Stimulated activated CD8-positive, alpha-beta memory T cell treated with anti-CD3 and anti-CD28 coated beads, Interleukin-4, amount 100 ng/mL, for 24 hours (primary cell): ENCODE measurements at regions not wholly inside any gene's neighbourhood (a gene's known extent, or its start where the extent isn't known, plus 50 kb on each side); places are given as distances from the start of the nearest gene placed in this dataset.
"Not testable (repeated sequence)": the region's sequence is repeated elsewhere in the genome, so short reads cannot be mapped to it uniquely, and the experiment has no call there.

Experiments
- DNase-seq: peaks from one replicate; pipeline ENCODE4 v3.0.0-alpha.2; 2020; ENCODE audit warnings: low read depth

DNA sequence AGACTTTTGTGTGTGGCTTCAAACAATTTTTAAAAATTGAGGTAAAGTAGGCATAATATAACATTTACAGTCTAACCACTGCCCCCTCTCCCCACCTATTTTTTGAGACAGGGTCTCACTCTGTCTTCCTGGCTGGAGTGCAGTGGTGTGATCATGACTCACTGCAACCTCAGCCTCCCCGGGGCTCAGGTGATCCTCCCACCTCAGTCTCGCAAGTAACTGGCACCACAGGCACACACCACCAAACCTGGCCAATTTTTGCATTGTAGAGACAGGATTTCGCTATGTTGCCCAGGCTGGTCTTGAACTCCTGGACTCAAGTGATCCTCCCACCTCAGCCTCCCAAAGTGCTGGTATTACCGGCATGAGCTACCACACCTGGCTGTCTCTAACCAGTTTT, 161.8 kb downstream of the GOSR1 start:
- DNase-seq, result not testable (repeated sequence)

DNA sequence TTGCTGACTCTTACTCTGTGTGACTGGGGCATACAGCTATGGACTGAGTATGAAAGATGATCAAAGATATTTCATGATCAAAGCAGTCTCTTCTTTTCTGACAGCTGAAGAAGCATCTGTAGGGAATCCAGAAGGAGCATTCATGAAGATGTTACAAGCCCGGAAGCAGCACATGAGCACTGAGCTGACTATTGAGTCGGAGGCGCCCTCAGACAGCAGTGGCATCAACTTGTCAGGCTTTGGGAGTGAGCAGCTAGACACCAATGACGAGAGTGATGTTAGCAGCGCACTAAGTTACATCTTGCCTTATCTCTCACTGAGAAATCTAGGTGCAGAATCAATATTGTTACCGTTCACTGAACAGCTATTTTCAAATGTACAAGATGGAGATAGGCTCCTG, 154.4 kb downstream of the GOSR1 start:
- DNase-seq, result not testable (repeated sequence)

DNA sequence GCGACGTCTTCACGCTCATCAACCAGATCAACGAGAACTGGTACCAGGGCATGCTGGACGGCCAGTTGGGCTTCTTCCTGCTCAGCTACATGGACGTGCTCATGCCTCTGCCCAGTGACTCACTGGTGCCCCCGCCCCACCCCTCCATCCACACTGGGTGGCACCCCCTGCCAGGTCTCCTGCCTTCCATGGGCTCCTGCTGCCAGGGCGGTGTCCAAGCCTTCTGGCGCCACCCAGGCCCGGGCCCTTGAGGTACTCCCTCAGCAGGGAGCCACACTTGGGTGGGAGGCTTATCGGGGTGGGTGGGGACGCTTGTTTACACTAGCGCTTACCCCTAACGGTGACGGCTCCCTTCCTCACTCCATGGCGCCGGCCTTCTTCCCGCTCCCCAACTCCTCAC, 148.2 kb downstream of the GOSR1 start:
- DNase-seq, result not testable (repeated sequence)

DNA sequence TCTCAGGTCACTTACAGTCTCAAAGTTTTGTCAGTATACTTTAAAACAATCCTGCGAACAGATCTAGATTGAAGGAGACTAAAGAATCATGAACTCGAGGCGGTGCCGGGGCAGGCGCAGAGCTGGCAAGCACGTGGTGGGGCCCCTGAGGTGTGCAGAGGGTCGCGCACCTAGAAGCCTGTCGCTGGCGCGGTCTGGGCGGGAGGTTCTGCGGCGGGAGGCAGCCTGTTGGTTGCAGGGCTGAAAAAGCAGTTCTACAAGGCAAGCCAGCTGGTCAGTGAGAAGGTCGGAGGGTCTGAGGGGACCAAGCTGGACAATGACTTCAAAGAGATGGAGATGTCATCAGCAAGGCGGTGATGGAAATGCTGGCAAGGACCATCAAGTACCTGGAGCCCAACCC, 147.0 kb downstream of the GOSR1 start:
- not testable (repeated sequence) for DNase-seq

DNA sequence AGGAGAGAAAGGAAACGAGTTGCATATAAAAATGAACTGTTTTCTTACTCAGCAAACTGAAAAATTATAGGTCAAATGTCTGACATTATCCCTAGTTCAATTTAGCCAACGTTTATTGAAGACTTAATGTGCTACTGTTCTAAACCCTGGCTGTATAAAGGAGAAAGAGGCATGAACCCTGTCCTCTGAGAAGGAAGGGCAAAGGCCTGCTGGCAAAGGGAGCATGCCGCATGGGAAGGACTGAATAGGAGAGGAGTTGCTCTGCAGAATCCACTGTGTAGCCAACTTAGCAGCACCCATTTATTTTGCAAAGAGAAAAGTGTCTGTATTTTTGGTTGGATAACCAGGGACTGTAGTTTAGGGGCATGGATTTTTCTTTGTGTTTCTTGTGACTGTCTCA, 132.5 kb downstream of the GOSR1 start:
- not testable (repeated sequence) for DNase-seq

DNA sequence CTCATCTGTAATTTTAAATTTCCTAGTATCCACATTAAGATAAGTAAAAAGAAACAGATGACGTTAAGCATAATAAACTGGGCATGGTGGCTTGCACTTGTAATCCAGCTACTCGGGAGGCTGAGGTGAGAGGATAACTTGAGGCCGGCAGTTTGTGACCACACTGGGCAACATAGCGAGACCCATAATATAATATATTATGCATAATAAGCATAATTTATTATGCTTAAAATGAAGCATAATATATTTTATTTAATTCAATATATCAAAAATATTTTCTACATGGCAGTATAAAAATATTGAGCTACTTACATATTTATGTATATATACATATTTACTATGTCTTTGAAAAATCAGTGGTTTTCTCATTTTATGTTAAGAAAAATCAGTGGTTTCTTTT, 128.3 kb downstream of the GOSR1 start:
- DNase-seq, result no peak

DNA sequence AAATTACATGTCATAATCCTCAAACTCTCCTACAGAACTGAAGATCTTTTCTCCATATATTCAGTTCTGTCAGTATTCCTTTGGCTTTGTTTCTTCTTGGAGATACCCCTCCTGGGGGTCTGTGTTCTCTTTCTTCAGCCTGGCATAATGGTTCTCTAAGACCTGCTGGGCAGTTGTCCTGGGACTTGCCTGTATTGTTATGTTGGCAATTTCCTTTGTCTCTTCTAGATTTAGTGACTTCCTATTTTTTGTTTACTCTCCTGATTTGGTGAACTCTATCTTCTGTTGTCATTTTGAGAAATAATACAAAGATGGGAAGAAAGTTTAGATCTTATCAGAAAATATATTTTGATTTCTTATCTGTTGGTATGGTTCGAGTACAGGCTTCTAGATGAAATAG, 127.8 kb downstream of the GOSR1 start:
- DNase-seq, result no peak

DNA sequence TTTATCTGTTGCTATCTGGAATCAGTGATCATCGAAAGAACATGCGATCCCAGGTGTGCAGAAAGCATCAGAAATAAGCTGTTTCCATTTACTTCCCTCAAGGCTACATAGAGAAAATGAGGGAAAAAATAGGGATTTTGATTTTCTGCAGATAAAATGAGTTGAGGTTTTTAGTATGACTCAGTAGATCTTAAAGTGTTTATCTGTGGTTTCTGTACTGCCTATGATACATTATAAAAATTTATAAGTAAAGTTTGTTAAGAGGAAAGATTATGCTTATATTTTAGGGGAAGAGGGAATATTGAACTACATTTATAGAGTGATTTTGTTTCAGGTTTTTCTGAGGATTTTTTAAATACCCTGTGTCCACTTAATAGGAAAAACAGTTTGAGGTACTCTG, 125.2 kb downstream of the GOSR1 start:
- DNase-seq, result not testable (repeated sequence)

DNA sequence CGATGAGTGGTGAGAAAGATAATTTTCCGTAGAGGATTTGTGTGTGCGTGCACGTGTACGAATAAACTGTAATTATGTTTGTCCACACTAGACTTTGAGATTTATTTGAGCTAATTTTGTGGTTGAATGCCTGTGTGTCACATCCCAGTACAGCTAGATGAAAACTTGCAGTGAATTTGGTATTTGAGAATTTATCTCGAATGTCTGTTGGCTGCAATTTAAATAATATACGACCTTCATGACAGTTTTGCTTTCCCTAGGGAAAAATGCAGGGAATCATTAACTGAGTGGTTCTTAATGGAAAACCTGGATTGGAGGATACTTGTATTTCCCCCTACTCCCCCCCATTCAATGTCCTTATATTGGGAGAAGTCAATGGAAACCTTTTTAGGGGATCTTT, 124.8 kb downstream of the GOSR1 start:
- not testable (repeated sequence) for DNase-seq

DNA sequence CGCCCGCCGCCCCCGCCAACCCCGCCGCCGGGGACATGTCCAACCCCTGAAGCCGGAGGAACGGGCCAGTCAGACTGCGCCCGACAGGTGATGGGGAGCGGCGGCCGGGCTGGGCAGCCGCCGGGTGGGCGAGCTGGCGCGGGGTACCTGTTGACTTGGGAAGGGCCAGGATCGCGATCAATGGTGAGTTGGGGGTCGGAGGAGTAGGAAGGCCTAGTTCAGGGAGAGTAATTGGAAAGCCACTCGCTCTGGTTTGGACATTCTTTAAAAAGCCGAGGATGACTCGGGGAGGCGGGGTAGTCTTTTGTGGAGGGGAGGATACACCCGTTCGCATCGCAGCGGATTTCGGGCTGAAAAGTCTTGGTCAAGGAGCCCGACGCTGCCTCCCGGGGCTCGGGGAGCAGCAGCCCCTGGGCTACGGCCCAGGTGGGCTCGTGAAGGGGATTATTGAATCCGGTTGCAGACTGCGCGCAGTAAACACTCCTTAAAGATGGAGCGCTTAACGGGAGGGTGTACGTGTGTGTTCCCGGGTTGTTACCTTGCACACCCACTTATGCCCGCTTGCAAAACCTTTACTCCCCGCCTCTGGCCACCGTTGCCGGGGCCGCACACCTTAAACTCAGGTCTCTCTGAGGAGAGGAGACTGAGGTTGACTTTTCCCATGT, 123.8 kb downstream of the GOSR1 start:
- no peak for DNase-seq

DNA sequence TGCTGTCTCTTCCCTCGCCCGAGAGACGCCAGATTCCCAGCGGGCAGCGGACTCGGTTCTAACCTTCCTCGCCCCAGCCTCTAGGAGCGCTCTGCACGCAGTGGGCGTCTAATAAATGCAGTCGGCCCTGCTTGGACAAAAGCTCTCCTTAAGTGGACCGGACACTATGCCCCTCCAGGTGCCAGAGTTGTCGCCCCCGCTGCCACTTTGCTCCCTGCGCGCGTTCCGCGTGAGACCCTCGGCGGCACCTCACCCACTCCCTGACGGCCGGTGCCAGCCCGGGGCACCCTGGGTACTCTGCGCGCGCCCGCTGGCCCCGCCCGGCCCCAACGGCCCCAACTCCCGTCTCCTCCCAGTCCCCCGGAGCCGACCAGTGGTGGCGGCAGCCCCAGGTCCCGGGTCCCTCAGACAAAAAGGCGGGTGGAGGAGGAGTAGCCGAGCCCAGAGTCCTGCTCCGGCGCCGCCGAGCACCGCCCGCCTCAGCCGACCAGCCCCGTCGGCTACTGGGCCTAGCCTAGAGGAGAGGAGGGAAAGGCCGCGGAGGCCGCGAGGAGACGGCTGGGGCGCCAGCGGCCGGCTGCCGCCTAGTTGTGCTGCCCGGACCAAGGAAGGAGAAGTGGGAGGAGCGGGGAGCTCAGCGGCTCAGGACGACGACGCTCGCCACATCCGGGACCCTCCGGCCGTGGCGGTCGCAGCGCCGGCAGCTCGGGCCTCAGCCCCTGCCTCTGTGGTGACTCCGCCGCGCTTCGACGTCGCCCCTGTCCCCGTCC, 123.0 kb downstream of the GOSR1 start:
- DNase-seq, result peak; percentile 60

DNA sequence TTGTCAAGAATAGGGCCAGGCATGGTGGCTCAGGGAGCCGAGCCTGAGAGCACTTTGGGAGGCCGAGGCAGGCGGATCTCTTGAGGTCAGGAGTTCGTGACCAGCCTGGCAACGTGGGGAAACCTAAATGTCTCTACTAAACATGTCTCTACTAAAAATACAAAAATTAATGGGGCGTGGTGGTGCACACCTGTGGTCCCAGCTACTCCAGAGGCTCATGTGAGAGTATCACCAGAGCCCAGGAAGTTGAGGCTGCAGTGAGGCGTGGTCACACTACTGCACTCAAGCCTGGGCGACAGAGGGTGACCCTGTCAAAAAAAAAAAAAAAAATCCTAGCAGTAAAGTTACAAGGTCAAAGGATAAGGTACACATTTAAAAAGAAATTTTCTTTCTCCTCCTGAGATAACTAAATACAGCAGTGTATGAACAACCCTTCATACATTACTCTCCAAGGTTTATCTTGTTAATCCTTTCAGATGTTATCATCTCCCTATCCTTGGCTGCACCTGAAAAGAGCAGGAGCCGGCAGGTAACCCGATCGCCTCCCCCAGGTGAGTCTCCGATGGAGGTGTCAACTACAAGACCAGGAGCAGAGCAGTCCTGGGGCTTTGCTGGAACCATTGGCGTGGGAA, 122.3 kb downstream of the GOSR1 start:
- DNase-seq, result no peak

DNA sequence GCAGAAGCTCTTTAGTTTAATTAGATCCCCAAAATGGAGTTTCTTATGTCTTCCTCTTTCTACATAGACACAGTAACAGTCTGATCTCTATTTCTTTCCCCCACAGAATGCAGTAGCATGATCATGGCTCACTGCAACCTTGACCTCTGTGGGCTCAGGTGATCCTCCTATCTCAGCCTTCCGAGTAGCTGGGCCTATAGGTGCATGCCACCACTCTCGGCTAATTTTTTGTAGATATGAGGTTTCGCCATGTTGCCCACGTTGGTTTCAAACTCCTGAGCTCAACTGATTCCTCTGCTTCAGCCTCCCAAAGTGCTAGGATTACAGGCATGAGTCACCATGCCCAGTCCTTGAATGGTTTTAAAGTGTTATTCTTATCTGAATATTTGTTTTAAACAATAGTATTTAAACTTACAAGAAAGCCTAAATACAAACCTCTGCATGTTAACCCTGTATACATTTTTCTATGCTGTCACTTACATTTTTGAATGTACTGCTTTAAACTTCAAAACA, 120.6 kb downstream of the GOSR1 start:
- no peak for DNase-seq

DNA sequence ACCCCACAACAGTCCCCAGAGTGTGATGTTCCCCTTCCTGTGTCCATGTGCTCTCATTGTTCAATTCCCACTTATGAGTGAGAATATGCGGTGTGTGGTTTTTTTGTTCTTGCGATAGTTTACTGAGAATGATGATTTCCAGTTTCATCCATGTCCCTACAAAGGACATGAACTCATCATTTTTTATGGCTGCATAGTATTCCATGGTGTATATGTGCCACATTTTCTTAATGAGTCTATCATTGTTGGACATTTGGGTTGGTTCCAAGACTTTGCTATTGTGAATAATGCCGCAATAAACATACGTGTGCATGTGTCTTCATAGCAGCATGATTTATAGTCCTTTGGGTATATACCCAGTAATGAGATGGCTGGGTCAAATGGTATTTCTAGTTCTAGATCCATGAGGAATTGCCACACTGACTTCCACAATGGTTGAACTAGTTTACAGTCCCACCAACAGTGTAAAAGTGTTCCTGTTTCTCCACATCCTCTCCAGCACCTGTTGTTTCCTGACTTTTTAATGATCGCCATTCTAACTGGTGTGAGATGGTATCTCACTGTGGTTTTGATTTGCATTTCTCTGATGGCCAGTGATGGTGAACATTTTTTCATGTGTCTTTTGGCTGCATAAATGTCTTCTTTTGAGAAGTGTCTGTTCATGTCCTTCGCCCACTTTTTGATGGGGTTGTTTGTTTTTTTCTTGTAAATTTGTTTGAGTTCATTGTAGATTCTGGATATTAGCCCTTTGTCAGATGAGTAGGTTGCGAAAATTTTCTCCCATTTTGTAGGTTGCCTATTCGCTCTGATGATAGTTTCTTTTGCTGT, 120.0 kb downstream of the GOSR1 start:
- not testable (repeated sequence) for DNase-seq

DNA sequence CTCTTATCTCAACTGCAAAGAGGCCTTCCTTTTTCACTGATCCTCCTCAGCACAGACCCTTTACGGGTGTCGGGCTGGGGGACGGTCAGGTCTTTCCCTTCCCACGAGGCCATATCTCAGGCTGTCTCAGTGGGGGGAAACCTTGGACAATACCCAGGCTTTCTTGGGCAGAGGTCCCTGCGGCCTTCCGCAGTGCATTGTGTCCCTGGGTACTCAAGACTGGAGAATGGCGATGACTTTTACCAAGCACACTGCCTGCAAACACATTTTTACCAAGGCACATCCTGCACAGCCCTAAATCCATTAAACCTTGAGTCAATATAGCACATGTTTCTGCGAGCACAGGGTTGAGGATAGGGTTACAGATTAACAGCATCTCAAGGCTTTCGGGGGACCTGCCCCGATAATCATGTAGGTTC, 117.8 kb downstream of the GOSR1 start:
- DNase-seq, result not testable (repeated sequence)

DNA sequence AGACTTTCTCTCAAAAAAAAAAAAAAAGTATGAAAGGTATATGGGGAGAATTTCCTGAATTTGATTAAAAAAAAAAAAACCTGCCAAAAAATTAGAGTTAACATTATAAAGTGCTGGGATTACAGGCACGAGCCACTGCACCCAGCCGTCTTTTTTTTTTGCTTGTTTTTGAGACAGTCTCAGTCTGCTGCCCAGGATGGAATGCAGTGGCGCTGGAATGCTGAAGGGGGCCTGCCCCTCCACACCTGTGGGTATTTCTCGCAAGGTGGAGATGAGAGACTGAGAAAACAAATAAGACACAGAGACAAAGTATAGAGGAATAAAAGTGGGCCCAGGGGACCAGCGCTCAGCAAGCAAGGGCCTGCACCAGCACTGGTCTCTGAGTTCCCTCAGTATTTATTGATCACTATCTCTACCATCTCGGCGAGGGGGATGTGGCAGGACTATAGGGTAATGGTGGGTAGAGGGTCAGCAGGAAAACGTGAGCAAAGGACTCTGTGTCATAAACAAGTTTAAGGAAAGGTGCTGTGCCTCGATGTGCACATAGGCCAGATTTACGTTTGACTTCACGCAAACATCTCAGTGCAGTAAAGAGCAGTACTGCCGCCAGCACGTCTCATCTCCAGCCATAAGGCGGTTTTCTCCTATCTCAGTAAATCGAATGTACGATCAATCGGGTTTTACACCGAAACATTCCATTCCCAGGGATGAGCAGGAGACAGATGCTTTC, 117.2 kb downstream of the GOSR1 start:
- no peak for DNase-seq

DNA sequence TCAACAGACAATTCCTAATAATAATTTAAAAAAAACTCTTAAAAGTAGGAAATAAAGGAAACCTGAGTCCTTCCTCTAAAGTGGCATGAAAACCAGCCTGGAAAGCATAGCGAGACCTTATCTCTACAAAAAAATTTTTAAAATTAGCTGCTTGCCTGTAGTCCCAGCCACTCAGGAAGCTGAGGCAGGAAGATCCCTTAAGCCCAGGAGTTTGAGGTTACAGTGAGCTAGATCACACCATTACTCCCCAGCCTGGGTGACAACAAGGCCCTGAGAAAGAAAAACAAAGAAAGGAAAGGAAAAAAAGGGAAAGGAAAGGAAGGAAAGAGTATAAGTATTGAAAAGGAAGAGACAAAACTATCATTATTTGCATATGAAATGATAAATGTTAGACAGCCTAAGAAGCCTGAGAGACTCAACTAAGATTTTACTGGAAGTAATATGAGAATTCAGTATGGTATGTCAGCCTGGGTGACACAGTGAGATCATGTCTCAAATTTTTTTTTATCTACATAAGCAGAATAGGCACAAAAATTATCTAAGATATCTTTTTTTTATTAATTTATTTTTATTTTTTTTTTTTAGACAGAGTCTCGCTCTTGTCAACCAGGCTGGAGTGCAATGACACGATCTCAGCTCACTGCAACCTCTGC, 113.0 kb downstream of the GOSR1 start:
- no peak for DNase-seq

DNA sequence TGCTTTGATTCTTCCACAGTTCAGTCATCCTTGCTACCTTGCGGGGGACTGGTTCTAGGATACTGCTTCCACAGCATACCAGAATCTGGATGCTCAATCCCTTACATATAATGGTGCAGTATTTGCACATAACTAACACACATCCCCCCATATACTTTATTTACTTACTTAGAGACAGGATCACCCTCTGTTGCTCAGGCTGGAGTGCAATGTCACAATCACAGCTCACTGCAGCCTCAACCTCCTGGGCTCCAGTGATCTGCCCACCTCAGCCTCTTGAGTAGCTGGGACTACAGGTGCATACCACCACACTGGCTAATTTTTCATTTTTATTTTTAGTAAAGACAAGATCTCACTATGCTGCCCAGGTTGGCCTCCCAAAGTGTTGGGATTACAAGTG, 112.2 kb downstream of the GOSR1 start:
- no peak for DNase-seq

DNA sequence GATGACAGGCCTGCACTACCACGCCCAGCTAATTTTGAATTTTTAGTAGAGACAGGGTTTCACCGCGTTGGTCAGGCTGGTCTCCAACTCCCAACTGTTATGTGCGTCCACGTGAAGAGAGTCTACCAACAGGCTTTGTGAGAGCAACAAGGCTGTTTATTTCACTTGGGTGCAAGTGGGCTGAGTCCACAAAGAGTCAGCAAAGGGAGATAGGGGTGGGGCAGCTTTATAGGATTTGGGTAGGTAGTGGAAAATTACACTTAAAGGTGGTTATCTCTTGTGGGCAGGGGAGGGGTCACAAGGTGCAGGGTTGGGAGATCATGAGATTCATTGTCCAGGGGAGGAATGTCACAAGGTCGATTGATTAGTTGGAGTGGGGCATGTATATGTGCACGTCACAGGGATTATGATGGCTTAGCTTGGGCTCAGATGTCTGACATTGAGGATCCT, 111.6 kb downstream of the GOSR1 start:
- DNase-seq, result no peak

DNA sequence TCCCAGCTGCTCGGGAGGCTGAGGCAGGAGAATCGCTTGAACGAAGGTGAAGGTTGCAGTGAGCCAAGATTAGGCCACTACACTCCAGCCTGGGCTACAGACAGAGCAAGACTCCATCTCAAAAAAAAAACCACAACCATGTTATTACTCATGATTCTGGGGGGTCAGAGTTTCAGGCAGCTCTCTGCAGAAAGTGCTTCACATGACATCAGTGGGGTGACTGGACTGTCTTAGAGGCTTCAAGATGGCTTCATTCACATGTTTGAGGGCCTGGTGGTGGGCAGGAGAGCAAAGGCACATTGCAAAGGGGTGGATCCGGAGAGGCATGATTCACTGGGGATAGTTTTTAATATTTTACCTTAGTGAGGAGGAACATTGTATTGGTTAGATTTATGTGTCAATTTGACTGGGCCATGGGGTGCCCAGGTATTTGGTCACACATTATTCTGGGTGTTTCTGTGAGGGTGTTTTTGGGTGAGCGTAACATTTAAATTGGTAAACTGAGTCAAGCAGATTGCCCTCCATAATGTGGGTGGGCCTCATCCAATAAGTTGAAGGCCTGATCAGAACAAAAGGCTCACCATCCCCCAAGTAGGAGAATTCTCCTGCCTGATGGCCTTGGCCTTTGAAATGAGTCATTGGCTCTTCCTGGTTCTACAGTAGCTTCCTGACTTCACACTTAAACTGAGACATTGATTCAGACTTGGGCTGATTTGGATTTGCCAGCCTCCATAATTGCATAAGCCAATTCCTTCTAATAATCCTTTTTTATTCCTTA, 109.8 kb downstream of the GOSR1 start:
- DNase-seq, result no peak
